Thyroid gland (tissue), 4 donors: ENCODE measurements at regions not wholly inside any gene's neighbourhood (a gene's known extent, or its start where the extent isn't known, plus 50 kb on each side); places are given as distances from the start of the nearest gene placed in this dataset.
"Not testable (repeated sequence)": the region's sequence is repeated elsewhere in the genome, so short reads cannot be mapped to it uniquely, and the experiment has no call there.

Experiments used
- DNase-seq, 2 donors: peaks; one replicate each; pipeline ENCODE4 v3.0.0-alpha.2; 2019
- H3K27ac ChIP-seq, 3 donors: fragments of 200-600 bp; sonication (generic); 1 replicate in 2 of 3; 2 replicates in 1 of 3; pipeline ENCODE4 v1.5.1; 2016 to 2019; ENCODE audit warnings: mild to moderate bottlenecking in 1 of 3, moderate library complexity in 1 of 3
- H3K27me3 ChIP-seq: fragments of 200-600 bp; sonication (generic); one replicate; pipeline ENCODE4 v1.5.1; 2019
- H3K36me3 ChIP-seq, 2 donors: fragments of 200-600 bp; sonication (generic); one replicate each; pipeline ENCODE4 v1.5.1; 2016 to 2019
- H3K4me1 ChIP-seq, 2 donors: fragments of 200-600 bp; sonication (generic); one replicate each; pipeline ENCODE4 v1.5.1; 2017 to 2019
- H3K4me3 ChIP-seq, 3 donors: fragments of 200-600 bp; sonication (generic); replicated peaks in 1 of 3; 1 replicate in 2 of 3; 2 replicates in 1 of 3; pipeline ENCODE4 v1.5.1; 2016; ENCODE audit warnings: mild to moderate bottlenecking in 1 of 3
- H3K9me3 ChIP-seq: fragments of 200-600 bp; sonication (generic); one replicate; pipeline ENCODE4 v1.5.1; 2017
- CTCF ChIP-seq, 6 experiments: fragments of 200-600 bp in 3 of 6; fragments of 450-650 bp in 3 of 6; sonication (generic) in 3 of 6; IDR thresholded peaks; one replicate each; pipeline ENCODE4 v1.5.1; 2016 to 2019; ENCODE audit warnings: antibody characterized with exemption in 6 of 6, mild to moderate bottlenecking in 2 of 6, inconsistent platforms in 1 of 6, moderate library complexity in 1 of 6
- POLR2A ChIP-seq, 2 donors: fragments of 450-650 bp; IDR thresholded peaks; one replicate each; pipeline ENCODE4 v1.6.1; 2017; ENCODE audit warnings: antibody characterized with exemption in 2 of 2, mild to moderate bottlenecking in 2 of 2, moderate library complexity in 1 of 2
- WGBS, 2 donors: methylation state at CpG; one replicate each; pipeline ENCODE4 v1.1.5; 2017; 5-methylcytosine and 5-hydroxymethylcytosine counted together
- intact Hi-C: fragments of 100-400 bp; cut with DNase I; formaldehyde crosslinking; loops from one replicate; pipeline ENCODE4 v1.15.1; 2023

GRCh38 chrX:65866146-65866545 is 173.7 kb downstream of the VSIG4 start:
- intact Hi-C loops = no loop called here
- Histone ChIP-seq H3K27me3 (no peaks in the 10 kb centered on the region), H3K4me1 (no peaks in the 10 kb centered on the region), H3K36me3 (no peaks in the 10 kb centered on the region), H3K9me3 (no peaks in the 10 kb centered on the region), H3K4me3 (no peak overlapping the region), H3K27ac (no peak overlapping the region)
- no peak for TF ChIP-seq CTCF (IDR thresholded peaks at IDR 0.05)
- no peak for TF ChIP-seq POLR2A (IDR thresholded peaks at IDR 0.05)
- no peak for DNase-seq

GRCh38 chrX:65862638-65863037 is 177.2 kb downstream of the VSIG4 start:
- no peak for DNase-seq
- TF ChIP-seq POLR2A (IDR thresholded peaks at IDR 0.05) (no peak), CTCF (IDR thresholded peaks at IDR 0.05) (no peak)
- Histone ChIP-seq H3K4me3 (no peak overlapping the region), H3K27ac (no peak overlapping the region), H3K36me3 (no peaks in the 10 kb centered on the region), H3K27me3 (no peaks in the 10 kb centered on the region), H3K4me1 (no peaks in the 10 kb centered on the region), H3K9me3 (no peaks in the 10 kb centered on the region)
- intact Hi-C loops = no loop called here
- 77 to 97% methylated on average over 4 to 5 of the region's 5 CpGs for WGBS, 2 donors

DNA sequence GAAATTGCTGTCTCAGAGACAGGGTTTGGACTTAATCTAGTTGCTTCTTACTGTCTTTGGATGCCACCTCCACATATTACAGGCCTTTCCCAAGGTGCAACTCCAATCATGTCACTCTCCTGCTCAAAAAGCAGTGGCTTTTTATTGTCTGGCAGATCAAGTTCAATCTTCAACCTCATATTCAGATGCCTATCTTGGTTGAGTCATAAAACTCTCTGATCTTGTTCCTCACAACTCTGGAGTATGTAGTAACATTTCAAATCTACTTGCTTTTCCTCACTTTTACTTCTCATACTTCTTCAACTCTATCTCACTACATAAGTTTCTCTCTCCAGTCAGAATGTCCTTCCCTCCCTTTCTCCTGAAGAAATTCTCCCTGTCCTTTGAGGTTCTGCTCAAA is 180.6 kb downstream of the VSIG4 start:
- no peak for DNase-seq
- H3K4me3 ChIP-seq = no peak overlapping the region
- H3K9me3 ChIP-seq = no peaks in the 10 kb centered on the region
- H3K4me1 ChIP-seq = no peaks in the 10 kb centered on the region
- intact Hi-C loops = loop anchor here (10.0 kb wide), 1 partner anchor 86 kb away; no protein-coding TSS in a partner anchor
- H3K27me3 ChIP-seq = no peaks in the 10 kb centered on the region
- no peak for TF ChIP-seq POLR2A (IDR thresholded peaks at IDR 0.05)
- TF ChIP-seq CTCF (IDR thresholded peaks at IDR 0.05) = no peak
- H3K36me3 ChIP-seq = no peaks in the 10 kb centered on the region
- H3K27ac ChIP-seq = no peak overlapping the region

DNA sequence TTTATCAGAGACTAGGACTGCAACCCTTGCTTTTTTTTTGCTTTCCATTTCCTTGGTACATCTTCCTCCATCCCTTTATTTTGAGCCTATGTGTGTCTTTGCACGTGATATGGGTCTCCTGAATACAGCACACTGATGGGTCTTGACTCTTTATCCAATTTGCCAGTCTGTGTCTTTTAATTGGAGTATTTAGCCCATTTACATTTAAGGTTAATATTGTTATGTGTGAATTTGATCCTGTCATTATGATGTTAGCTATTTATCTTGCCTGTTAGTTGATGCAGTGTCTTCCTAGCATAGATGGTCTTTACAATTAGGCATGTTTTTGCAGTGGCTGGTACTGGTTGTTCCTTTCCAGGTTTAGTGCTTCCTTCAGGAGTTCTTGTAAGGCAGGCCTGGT is 185.4 kb downstream of the VSIG4 start:
- 89 to 97% methylated on average over 1 of the region's 1 CpG for WGBS, 2 donors
- not testable (repeated sequence) for DNase-seq, H3K4me1 ChIP-seq, H3K27me3 ChIP-seq, H3K27ac ChIP-seq, H3K36me3 ChIP-seq, H3K9me3 ChIP-seq, H3K4me3 ChIP-seq
- intact Hi-C loops = loop anchor here (10.0 kb wide), 1 partner anchor 90 kb away; no protein-coding TSS in a partner anchor

- not testable (repeated sequence) for H3K4me3 ChIP-seq, H3K9me3 ChIP-seq, H3K27ac ChIP-seq, DNase-seq, H3K36me3 ChIP-seq, H3K4me1 ChIP-seq, H3K27me3 ChIP-seq
- intact Hi-C loops = loop anchor here (10.0 kb wide), 1 partner anchor 93 kb away; no protein-coding TSS in a partner anchor
- WGBS, 2 donors = 90 to 94% methylated on average over 1 of the region's 1 CpG
Observed at GRCh38 chrX:65851306-65851705, 183.9 kb downstream of the MSN start.

DNA sequence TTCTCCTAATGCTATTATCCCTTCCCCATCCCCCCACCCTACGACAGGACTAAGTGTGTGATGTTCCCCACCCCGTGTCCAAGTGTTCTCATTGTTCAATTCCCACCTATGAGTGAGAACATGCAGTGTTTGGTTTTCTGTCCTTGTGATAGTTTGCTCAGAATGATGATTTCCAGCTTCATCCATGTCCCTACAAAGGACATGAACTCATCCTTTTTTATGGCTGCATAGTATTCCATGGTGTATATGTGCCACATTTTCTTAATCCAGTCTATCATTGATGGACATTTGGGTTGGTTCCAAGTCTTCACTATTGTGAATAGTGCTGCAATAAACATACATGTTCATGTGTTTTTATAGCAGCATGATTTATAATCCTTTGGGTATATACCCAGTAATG is 183.4 kb downstream of the MSN start:
- H3K27me3 ChIP-seq, H3K4me3 ChIP-seq, H3K27ac ChIP-seq, H3K4me1 ChIP-seq, H3K36me3 ChIP-seq, H3K9me3 ChIP-seq, DNase-seq: not testable (repeated sequence)
- intact Hi-C loops = loop anchor here (10.0 kb wide), 1 partner anchor 94 kb away; no protein-coding TSS in a partner anchor
- 90% methylated on average over 2 of the region's 2 CpGs for WGBS, 2 donors

DNA sequence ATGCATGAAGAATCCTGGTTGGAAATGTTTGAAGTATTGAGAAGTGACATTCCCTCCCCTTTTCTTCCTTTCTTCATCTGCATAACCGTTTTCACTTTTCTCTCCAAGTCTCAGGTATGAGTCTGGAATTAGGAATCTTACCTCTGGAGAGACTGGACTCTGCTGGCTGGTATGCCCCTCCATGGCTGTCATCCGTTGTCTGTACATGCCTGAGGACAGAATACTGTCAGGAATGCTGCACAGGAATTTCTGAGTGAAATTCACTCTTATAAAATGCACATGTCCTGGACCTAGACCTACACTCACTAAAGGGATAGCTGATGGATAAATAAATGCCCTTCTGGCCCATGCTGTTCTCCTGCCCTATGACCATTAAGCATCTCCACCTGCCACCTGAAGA is 179.5 kb downstream of the MSN start:
- no peaks in the 10 kb centered on the region for H3K36me3 ChIP-seq
- no peak for TF ChIP-seq CTCF (IDR thresholded peaks at IDR 0.05)
- no peak for TF ChIP-seq POLR2A (IDR thresholded peaks at IDR 0.05)
- intact Hi-C loops = no loop called here
- no peaks in the 10 kb centered on the region for H3K4me1 ChIP-seq
- no peak overlapping the region for H3K4me3 ChIP-seq
- no peak for DNase-seq
- no peak overlapping the region for H3K27ac ChIP-seq
- H3K9me3 ChIP-seq = no peaks in the 10 kb centered on the region
- H3K27me3 ChIP-seq = no peaks in the 10 kb centered on the region
- WGBS, 2 donors = 67 to 81% methylated on average over 2 of the region's 2 CpGs
